ENCODE measurements at regions not wholly inside any gene's neighbourhood (a gene's known extent, or its start where the extent isn't known, plus 50 kb on each side); places are given as distances from the start of the nearest gene placed in this dataset.

DNA sequence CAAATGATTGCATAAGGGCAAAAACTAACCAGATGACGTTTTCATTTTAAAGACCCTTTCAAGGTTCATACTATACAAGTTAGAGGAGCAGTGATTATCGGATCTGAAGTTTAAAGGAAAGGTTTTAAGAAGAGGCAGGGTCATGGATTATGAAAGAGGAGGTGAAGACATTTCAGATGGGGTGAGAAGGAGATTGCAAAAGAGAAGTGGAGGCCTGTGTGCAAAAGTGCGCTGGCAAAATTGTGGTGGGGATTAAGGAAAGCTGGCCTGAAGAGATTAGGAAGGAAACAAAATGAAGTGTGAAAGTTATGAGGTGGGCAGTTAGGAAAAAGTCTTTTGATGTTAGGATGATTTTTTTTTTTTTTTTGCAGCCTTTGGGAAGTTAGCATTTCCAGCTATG lies 935.7 kb upstream of the FAM98A start:
- TF ChIP-seq TAF1 (IDR thresholded peaks at IDR 0.05; ENCODE audit: borderline replicate concordance, low read depth, low read length): no peak
- no peak for TF ChIP-seq POLR2AphosphoS5 (IDR thresholded peaks at IDR 0.05; ENCODE audit: low read depth, low read length)
- no peak for TF ChIP-seq POLR2A (IDR thresholded peaks at IDR 0.05; ENCODE audit: low read depth, low read length)
